SK-N-SH (cell line): ENCODE measurements at regions not wholly inside any gene's neighbourhood (a gene's known extent, or its start where the extent isn't known, plus 50 kb on each side); places are given as distances from the start of the nearest gene placed in this dataset.

Experiments used
- CTCF ChIA-PET: fragments of 300-600, 350-600 bp; formaldehyde crosslinking; extraction: SDS; loops from one replicate; lab custom pipeline; 2021; lab: Yijun Ruan, JAX
- POLR2A ChIA-PET: fragments of 350-600 bp; sonication (Branson Sonifier 250); formaldehyde crosslinking; extraction: SDS; loops from one replicate; lab custom pipeline; 2020; ENCODE audit warnings: antibody characterized with exemption, inconsistent platforms; lab: Yijun Ruan, JAX
- DNase-seq: peaks from one replicate; pipeline ENCODE4 v3.0.0; 2012
- H2AFZ ChIP-seq: fragments of 200-600 bp; sonication (generic); 2 replicates; pipeline ENCODE4 v1.8.1; 2016; ENCODE audit warnings: antibody characterized with exemption, mild to moderate bottlenecking, low read depth
- H3F3A ChIP-seq: fragments of 200-600 bp; sonication (generic); replicated peaks from 2 replicates; pipeline ENCODE3; 2016; ENCODE audit warnings: antibody characterized with exemption, mild to moderate bottlenecking; ENCODE audit not compliant: insufficient read depth
- H3K27ac ChIP-seq, 2 experiments: fragments of 200-500 bp in 1 of 2; fragments of 200-600 bp in 1 of 2; sonication (Bioruptor generic) in 1 of 2; sonication (generic), shearing (Covaris generic) in 1 of 2; 2 replicates each; pipeline versions ENCODE4 v1.5.1 to v1.6.1; 2014 to 2016; ENCODE audit warnings: low read depth in 2 of 2, inconsistent platforms in 1 of 2, low read length in 1 of 2, mild to moderate bottlenecking in 1 of 2, mixed read lengths in 1 of 2
- H3K27me3 ChIP-seq: fragments of 200-600 bp; sonication (generic), shearing (Covaris generic); 2 replicates; pipeline ENCODE4 v1.6.1; 2016; ENCODE audit warnings: mixed run types; ENCODE audit not compliant: insufficient read depth
- H3K36me3 ChIP-seq, 2 experiments: fragments of 200-500 bp in 1 of 2; fragments of 200-600 bp in 1 of 2; sonication (Bioruptor generic) in 1 of 2; sonication (generic) in 1 of 2; replicated peaks in 1 of 2; 2 replicates each; pipeline versions ENCODE3 to v1.5.1; 2014 to 2016; ENCODE audit warnings: low read length in 1 of 2, mild to moderate bottlenecking in 1 of 2; ENCODE audit not compliant: insufficient read depth in 2 of 2, control insufficient read depth in 1 of 2
- H3K4me1 ChIP-seq, 2 experiments: fragments of 200-500 bp in 1 of 2; fragments of 200-600 bp in 1 of 2; sonication (Bioruptor generic) in 1 of 2; sonication (generic), shearing (Covaris generic) in 1 of 2; 2 replicates each; pipeline versions ENCODE4 v1.5.1 to v1.6.1; 2014 to 2016; ENCODE audit warnings: low read depth in 1 of 2, low read length in 1 of 2, mixed run types in 1 of 2; ENCODE audit not compliant: insufficient read depth in 2 of 2, control insufficient read depth in 1 of 2
- H3K4me2 ChIP-seq: fragments of 200-600 bp; sonication (generic), shearing (Covaris generic); 2 replicates; pipeline ENCODE4 v1.6.1; 2017; ENCODE audit warnings: mixed run types
- H3K4me3 ChIP-seq, 2 experiments: fragments of 200-500 bp in 1 of 2; fragments of 200-600 bp in 1 of 2; sonication (Bioruptor generic) in 1 of 2; sonication (generic), shearing (Covaris generic) in 1 of 2; 2 replicates each; pipeline versions ENCODE4 v1.5.1 to v1.8.1; 2014 to 2016; ENCODE audit warnings: low read depth in 2 of 2, inconsistent platforms in 1 of 2, low read length in 1 of 2, mild to moderate bottlenecking in 1 of 2, mixed read lengths in 1 of 2, moderate library complexity in 1 of 2
- H3K79me2 ChIP-seq: fragments of 200-600 bp; sonication (generic); 2 replicates; pipeline ENCODE4 v1.8.1; 2017; ENCODE audit warnings: mild to moderate bottlenecking; ENCODE audit not compliant: insufficient read depth
- H3K9ac ChIP-seq: fragments of 200-600 bp; sonication (generic); 2 replicates; pipeline ENCODE4 v1.6.1; 2017; ENCODE audit warnings: mixed run types
- H3K9me2 ChIP-seq: fragments of 200-600 bp; sonication (generic); 2 replicates; pipeline ENCODE4 v1.6.1; 2017; ENCODE audit warnings: mixed run types
- H3K9me3 ChIP-seq: fragments of 200-600 bp; sonication (generic); 2 replicates; pipeline ENCODE4 v1.6.1; 2017; ENCODE audit warnings: mixed run types, mild to moderate bottlenecking, moderate library complexity
- H4K20me1 ChIP-seq: fragments of 200-600 bp; sonication (generic); 2 replicates; pipeline ENCODE4 v1.6.1; 2017; ENCODE audit warnings: mild to moderate bottlenecking, mixed run types; ENCODE audit not compliant: insufficient read depth
- CHD2 ChIP-seq: fragments of 150-350 bp; IDR thresholded peaks from 2 replicates; pipeline ENCODE4 v1.6.1; 2018; ENCODE audit warnings: low read length; ENCODE audit not compliant: partially characterized antibody
- ELF1 ChIP-seq: IDR thresholded peaks from 2 replicates; pipeline ENCODE4 v1.4.0; 2012
- GATA2 ChIP-seq: sonication (generic); formaldehyde crosslinking; IDR thresholded peaks from 2 replicates; pipeline ENCODE4 v1.5.0; 2020; ENCODE audit warnings: mild to moderate bottlenecking, missing genetic modification reagents
- MXI1 ChIP-seq: IDR thresholded peaks from 2 replicates; pipeline ENCODE4 v1.6.1; 2012; ENCODE audit warnings: mild to moderate bottlenecking, low read depth, low read length, improper control_type of control experiment
- NRF1 ChIP-seq: IDR thresholded peaks from 2 replicates; pipeline ENCODE4 v1.6.1; 2012; ENCODE audit warnings: low read depth, mild to moderate bottlenecking, low read length
- POLR2AphosphoS5 ChIP-seq: IDR thresholded peaks from 2 replicates; pipeline ENCODE4 v1.6.1; 2012; ENCODE audit warnings: low read depth, low read length
- RXRA ChIP-seq: IDR thresholded peaks from 2 replicates; pipeline ENCODE4 v1.4.0; 2012; ENCODE audit warnings: low read depth, mild to moderate bottlenecking, borderline replicate concordance
- SMC3 ChIP-seq: IDR thresholded peaks from 2 replicates; pipeline ENCODE4 v1.6.1; 2012; ENCODE audit warnings: low read depth, low read length, improper control_type of control experiment
- TAF1 ChIP-seq: IDR thresholded peaks from 2 replicates; pipeline ENCODE4 v1.6.1; 2012; ENCODE audit warnings: low read depth, mild to moderate bottlenecking, low read length, moderate library complexity, borderline replicate concordance
- TCF12 ChIP-seq: IDR thresholded peaks from 2 replicates; pipeline ENCODE4 v1.4.0; 2012
- TEAD4 ChIP-seq: IDR thresholded peaks from 2 replicates; pipeline ENCODE4 v1.4.0; 2012; ENCODE audit warnings: mild to moderate bottlenecking, borderline replicate concordance; ENCODE audit not compliant: insufficient read depth
- YY1 ChIP-seq: IDR thresholded peaks from 2 replicates; pipeline ENCODE4 v1.4.0; 2012; ENCODE audit warnings: low read depth, mild to moderate bottlenecking
- WGBS: methylation state at CpG from one replicate; pipeline ENCODE4 v1.1.6; 2017; ENCODE audit warnings: low lambda C conversion rate; 5-methylcytosine and 5-hydroxymethylcytosine counted together
- TF ChIP-seq, protein P1 (sequence below): fragments of 150-350 bp; IDR thresholded peaks from 2 replicates; pipeline ENCODE4 v1.6.1; 2016; ENCODE audit warnings: mild to moderate bottlenecking, low read depth, low read length
- TF ChIP-seq, protein P2 (sequence below): IDR thresholded peaks from 2 replicates; pipeline ENCODE4 v1.4.0; 2012; ENCODE audit warnings: low read depth, borderline replicate concordance
- TF ChIP-seq, protein P3 (sequence below): fragments of 150-350 bp; IDR thresholded peaks from 2 replicates; pipeline ENCODE4 v1.6.1; 2017; ENCODE audit warnings: antibody characterized with exemption, low read length, low read depth, borderline replicate concordance
- TF ChIP-seq, protein P4 (sequence below): IDR thresholded peaks from 2 replicates; pipeline ENCODE4; 2012

DNA sequence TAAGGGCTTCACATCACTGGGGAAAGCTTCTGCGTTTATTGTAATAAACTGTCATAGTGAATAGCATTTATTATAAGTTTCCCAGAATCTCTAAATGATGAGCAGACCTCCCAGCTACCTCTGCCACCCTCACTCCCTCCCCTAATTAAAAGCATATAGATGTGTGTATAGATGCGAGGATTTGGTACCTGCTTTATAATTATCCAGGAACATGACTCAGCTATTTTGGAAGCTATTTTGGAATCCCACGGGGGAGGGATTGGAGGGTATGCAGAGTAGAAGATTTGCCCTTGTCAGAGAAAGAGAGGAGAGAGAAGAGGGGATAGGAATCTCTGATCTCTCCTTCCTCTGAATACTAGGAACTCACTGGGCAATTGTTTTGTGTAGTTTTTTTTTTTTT lies 455.3 kb downstream of the ADRA2A start (continued):
- no peak for TF ChIP-seq ELF1
- no peak for TF ChIP-seq YY1

DNA sequence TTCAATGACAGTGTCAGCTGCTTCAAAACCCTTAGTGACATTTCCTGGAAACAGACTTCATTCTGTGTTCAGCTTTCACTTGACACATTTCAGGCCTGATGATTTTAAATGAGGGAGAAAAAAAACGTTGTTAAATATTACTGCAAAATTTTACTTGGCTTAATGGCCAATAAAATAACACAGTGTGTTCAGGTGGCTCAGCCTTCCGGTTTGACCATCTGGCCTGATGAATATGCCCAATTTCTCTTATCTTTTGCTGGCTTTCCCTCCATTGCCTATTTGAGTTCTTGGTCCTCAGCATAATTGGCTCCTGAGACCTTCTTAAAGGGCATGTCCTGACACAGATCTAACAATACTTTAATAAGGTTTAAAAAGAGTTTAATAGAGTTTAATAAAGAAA lies 462.4 kb downstream of the ADRA2A start:
- ChIA-PET POLR2A (no interaction called here), CTCF (no interaction called here)
- Histone ChIP-seq H3K79me2 (no peaks in the 10 kb centered on the region), H3K4me3 (no peak overlapping the region), H3K36me3 (no peaks in the 10 kb centered on the region), H3K27ac (no peak overlapping the region), H3K27me3 (no peaks in the 10 kb centered on the region), H3K9me3 (no peaks in the 10 kb centered on the region; the same call in 1 of the 2 replicates), H3F3A (no peaks in the 10 kb centered on the region), H3K4me1 (no peaks in the 10 kb centered on the region), H3K4me2 (no peak overlapping the region), H4K20me1 (no peaks in the 10 kb centered on the region), H3K9me2 (no peaks in the 10 kb centered on the region), H3K9ac (no peak overlapping the region), H2AFZ (no peak overlapping the region)
- no peak for DNase-seq
- WGBS = 6% methylated on average over 2 of the region's 2 CpGs
- TF ChIP-seq TEAD4 = no peak
- TF ChIP-seq RXRA = no peak
- TF ChIP-seq MXI1 = no peak
- TF ChIP-seq TAF1 = no peak
- no peak for TF ChIP-seq NRF1
- TF ChIP-seq, protein P1, sequence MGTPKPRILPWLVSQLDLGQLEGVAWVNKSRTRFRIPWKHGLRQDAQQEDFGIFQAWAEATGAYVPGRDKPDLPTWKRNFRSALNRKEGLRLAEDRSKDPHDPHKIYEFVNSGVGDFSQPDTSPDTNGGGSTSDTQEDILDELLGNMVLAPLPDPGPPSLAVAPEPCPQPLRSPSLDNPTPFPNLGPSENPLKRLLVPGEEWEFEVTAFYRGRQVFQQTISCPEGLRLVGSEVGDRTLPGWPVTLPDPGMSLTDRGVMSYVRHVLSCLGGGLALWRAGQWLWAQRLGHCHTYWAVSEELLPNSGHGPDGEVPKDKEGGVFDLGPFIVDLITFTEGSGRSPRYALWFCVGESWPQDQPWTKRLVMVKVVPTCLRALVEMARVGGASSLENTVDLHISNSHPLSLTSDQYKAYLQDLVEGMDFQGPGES = no peak
- TF ChIP-seq POLR2AphosphoS5 = no peak
- no peak for TF ChIP-seq GATA2 (CRISPR knock-in tag)
- TF ChIP-seq, protein P2, sequence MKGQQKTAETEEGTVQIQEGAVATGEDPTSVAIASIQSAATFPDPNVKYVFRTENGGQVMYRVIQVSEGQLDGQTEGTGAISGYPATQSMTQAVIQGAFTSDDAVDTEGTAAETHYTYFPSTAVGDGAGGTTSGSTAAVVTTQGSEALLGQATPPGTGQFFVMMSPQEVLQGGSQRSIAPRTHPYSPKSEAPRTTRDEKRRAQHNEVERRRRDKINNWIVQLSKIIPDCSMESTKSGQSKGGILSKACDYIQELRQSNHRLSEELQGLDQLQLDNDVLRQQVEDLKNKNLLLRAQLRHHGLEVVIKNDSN = no peak
- TF ChIP-seq, protein P3, sequence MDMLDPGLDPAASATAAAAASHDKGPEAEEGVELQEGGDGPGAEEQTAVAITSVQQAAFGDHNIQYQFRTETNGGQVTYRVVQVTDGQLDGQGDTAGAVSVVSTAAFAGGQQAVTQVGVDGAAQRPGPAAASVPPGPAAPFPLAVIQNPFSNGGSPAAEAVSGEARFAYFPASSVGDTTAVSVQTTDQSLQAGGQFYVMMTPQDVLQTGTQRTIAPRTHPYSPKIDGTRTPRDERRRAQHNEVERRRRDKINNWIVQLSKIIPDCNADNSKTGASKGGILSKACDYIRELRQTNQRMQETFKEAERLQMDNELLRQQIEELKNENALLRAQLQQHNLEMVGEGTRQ = no peak
- TF ChIP-seq CHD2 = no peak
- no peak for TF ChIP-seq TCF12
- TF ChIP-seq SMC3 = no peak
- no peak for TF ChIP-seq ELF1
- TF ChIP-seq, protein P4, sequence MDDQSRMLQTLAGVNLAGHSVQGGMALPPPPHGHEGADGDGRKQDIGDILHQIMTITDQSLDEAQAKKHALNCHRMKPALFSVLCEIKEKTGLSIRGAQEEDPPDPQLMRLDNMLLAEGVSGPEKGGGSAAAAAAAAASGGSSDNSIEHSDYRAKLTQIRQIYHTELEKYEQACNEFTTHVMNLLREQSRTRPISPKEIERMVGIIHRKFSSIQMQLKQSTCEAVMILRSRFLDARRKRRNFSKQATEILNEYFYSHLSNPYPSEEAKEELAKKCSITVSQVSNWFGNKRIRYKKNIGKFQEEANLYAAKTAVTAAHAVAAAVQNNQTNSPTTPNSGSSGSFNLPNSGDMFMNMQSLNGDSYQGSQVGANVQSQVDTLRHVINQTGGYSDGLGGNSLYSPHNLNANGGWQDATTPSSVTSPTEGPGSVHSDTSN = no peak
